PC-3 (cell line): ENCODE measurements at regions not wholly inside any gene's neighbourhood (a gene's known extent, or its start where the extent isn't known, plus 50 kb on each side); places are given as distances from the start of the nearest gene placed in this dataset.

Source experiments
- CTCF ChIP-seq: fragments of 300-600 bp; sonication (generic); conservative IDR thresholded peaks from 2 replicates; pipeline ENCODE4 v1.5.1; 2017; ENCODE audit warnings: antibody characterized with exemption, low read depth, mild to moderate bottlenecking, low read length
- EZH2 ChIP-seq: fragments of 300-600 bp; sonication (generic); IDR thresholded peaks from one replicate; pipeline ENCODE4 v1.6.1; 2017; ENCODE audit warnings: antibody characterized with exemption, mild to moderate bottlenecking, low read length; ENCODE audit not compliant: unreplicated experiment

GRCh38 chr2:71831193-71831577 is 316.5 kb downstream of the CYP26B1 start:
- TF ChIP-seq CTCF, result no peak
- TF ChIP-seq EZH2, result no peak
